Mucosa of descending colon (tissue), 3 donors: ENCODE measurements at regions not wholly inside any gene's neighbourhood (a gene's known extent, or its start where the extent isn't known, plus 50 kb on each side); places are given as distances from the start of the nearest gene placed in this dataset.

Experiments used
- ATAC-seq: fragments of 200-7000 bp; cut with Tn5 transposase; one replicate; pipeline ENCODE4 v1.9.1; 2020; ENCODE audit warnings: mild to moderate bottlenecking, moderate library complexity
- DNase-seq, 3 donors: peaks; one replicate each; pipeline ENCODE4 v3.0.0-alpha.2; 2020
- H3K36me3 ChIP-seq: fragments of 200-600 bp; one replicate; pipeline ENCODE4 v1.8.0; 2021; ENCODE audit warnings: low read depth, mild to moderate bottlenecking
- H3K4me1 ChIP-seq: fragments of 200-600 bp; one replicate; pipeline ENCODE4 v1.8.0; 2021; ENCODE audit warnings: low read depth, mild to moderate bottlenecking
- H3K4me3 ChIP-seq: fragments of 200-600 bp; one replicate; pipeline ENCODE4 v1.8.0; 2021; ENCODE audit warnings: mild to moderate bottlenecking
- H3K9me3 ChIP-seq: fragments of 200-600 bp; one replicate; pipeline ENCODE4 v1.8.0; 2021; ENCODE audit warnings: mild to moderate bottlenecking
- intact Hi-C, 2 donors: fragments of 100-400 bp; cut with DNase I in 1 of 2; cut with micrococcal nuclease in 1 of 2; formaldehyde crosslinking; loops; one replicate each; pipeline versions ENCODE4 v1.11.0 to v1.11.1; 2022; cut with DNase I, micrococcal nuclease
- TF ChIP-seq, protein P1 (sequence below): fragments of 200-600 bp; IDR thresholded peaks from one replicate; pipeline ENCODE4 v1.8.0; 2022; ENCODE audit warnings: antibody characterized with exemption, mild to moderate bottlenecking
- donor health status: DM: no; HTN: no; CAD: no; lungs with moderate emphysema.
- donor health status: DM: no; HTN: no; CAD: no.
- donor health status: DM: no; HTN: yes; CAD: no.

- no peak for ATAC-seq
- Histone ChIP-seq H3K4me1 (peaks cover 3% of the 10 kb centered on the region), H3K4me3 (no peak overlapping the region), H3K9me3 (no peaks in the 10 kb centered on the region), H3K36me3 (no peaks in the 10 kb centered on the region)
- no peak for DNase-seq
- intact Hi-C loops = no loop called here
- TF ChIP-seq, protein P1, sequence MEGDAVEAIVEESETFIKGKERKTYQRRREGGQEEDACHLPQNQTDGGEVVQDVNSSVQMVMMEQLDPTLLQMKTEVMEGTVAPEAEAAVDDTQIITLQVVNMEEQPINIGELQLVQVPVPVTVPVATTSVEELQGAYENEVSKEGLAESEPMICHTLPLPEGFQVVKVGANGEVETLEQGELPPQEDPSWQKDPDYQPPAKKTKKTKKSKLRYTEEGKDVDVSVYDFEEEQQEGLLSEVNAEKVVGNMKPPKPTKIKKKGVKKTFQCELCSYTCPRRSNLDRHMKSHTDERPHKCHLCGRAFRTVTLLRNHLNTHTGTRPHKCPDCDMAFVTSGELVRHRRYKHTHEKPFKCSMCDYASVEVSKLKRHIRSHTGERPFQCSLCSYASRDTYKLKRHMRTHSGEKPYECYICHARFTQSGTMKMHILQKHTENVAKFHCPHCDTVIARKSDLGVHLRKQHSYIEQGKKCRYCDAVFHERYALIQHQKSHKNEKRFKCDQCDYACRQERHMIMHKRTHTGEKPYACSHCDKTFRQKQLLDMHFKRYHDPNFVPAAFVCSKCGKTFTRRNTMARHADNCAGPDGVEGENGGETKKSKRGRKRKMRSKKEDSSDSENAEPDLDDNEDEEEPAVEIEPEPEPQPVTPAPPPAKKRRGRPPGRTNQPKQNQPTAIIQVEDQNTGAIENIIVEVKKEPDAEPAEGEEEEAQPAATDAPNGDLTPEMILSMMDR = no peak
These were observed 266.6 kb upstream of the TPM1 start for GRCh38 chr15:62775932-62776331.

GRCh38 chr15:62777671-62778070 is 264.9 kb upstream of the TPM1 start:
- Histone ChIP-seq H3K4me1 (peaks cover 3% of the 10 kb centered on the region), H3K36me3 (no peaks in the 10 kb centered on the region), H3K9me3 (no peaks in the 10 kb centered on the region), H3K4me3 (no peak overlapping the region)
- intact Hi-C loops = no loop called here
- DNase-seq = no peak
- TF ChIP-seq, protein P1 = no peak
- ATAC-seq = no peak

- no peak for DNase-seq
- TF ChIP-seq, protein P1 = no peak
- ATAC-seq = no peak
These were observed 263.3 kb upstream of the TPM1 start for GRCh38 chr15:62779036-62779770.

GRCh38 chr15:62779899-62780298 is 262.6 kb upstream of the TPM1 start:
- intact Hi-C loops = loop anchor here in 1 of 2 donors (5.0 kb wide), 1 partner anchor 312 kb away; no protein-coding TSS in a partner anchor
- Histone ChIP-seq H3K36me3 (no peaks in the 10 kb centered on the region), H3K4me3 (no peak overlapping the region), H3K9me3 (no peaks in the 10 kb centered on the region), H3K4me1 (no peaks in the 10 kb centered on the region)
- no peak for ATAC-seq
- TF ChIP-seq, protein P1 = no peak
- no peak for DNase-seq

More at GRCh38 chr15:62779036-62779770, 263.3 kb upstream of the TPM1 start:
- Histone ChIP-seq H3K36me3 (no peaks in the 10 kb centered on the region), H3K4me3 (no peak overlapping the region), H3K4me1 (no peaks in the 10 kb centered on the region), H3K9me3 (no peaks in the 10 kb centered on the region)
- intact Hi-C loops = no loop called here

GRCh38 chr15:62781081-62781497 is 261.5 kb upstream of the TPM1 start:
- no peak for ATAC-seq
- intact Hi-C loops = loop anchor here in 1 of 2 donors (5.0 kb wide), 1 partner anchor 311 kb away; no protein-coding TSS in a partner anchor
- no peaks in the 10 kb centered on the region for H3K36me3 ChIP-seq

More at GRCh38 chr15:62781081-62781497, 261.5 kb upstream of the TPM1 start:
- Histone ChIP-seq H3K4me3 (no peak overlapping the region), H3K4me1 (no peaks in the 10 kb centered on the region), H3K9me3 (no peaks in the 10 kb centered on the region)
- DNase-seq = no peak
- TF ChIP-seq, protein P1 = no peak
